ENCODE measurements at regions not wholly inside any gene's neighbourhood (a gene's known extent, or its start where the extent isn't known, plus 50 kb on each side); places are given as distances from the start of the nearest gene placed in this dataset.

DNA sequence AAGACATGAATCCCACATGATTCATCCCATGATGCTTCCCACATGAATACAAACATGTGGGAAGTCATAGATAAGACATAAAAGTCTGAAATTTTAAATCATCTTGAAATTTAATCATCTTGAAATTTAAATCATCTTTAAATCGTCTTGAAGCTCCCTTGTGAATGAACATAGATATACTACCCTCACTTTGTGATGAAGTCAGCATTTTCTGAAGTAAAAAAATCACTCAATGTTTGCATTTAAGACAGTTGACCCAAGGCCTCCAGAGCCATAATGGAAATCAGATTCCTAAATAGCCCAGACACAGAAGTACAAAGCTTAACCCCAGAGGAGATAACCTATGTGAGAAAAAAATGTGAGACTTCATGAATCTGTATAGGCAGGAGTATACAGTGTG lies 279.4 kb downstream of the ZBBX start:
- Mint-ChIP-seq H3K27me3 (ENCODE audit: low read depth) (no peaks in the 10 kb centered on the region), H3K27ac (no peak overlapping the region), H3K4me1 (no peaks in the 10 kb centered on the region), H3K9me3 (no peaks in the 10 kb centered on the region), H3K4me3 (no peak overlapping the region), H3K36me3 (ENCODE audit: low read depth) (no peaks in the 10 kb centered on the region)
- TF ChIP-seq, protein P1, sequence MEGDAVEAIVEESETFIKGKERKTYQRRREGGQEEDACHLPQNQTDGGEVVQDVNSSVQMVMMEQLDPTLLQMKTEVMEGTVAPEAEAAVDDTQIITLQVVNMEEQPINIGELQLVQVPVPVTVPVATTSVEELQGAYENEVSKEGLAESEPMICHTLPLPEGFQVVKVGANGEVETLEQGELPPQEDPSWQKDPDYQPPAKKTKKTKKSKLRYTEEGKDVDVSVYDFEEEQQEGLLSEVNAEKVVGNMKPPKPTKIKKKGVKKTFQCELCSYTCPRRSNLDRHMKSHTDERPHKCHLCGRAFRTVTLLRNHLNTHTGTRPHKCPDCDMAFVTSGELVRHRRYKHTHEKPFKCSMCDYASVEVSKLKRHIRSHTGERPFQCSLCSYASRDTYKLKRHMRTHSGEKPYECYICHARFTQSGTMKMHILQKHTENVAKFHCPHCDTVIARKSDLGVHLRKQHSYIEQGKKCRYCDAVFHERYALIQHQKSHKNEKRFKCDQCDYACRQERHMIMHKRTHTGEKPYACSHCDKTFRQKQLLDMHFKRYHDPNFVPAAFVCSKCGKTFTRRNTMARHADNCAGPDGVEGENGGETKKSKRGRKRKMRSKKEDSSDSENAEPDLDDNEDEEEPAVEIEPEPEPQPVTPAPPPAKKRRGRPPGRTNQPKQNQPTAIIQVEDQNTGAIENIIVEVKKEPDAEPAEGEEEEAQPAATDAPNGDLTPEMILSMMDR (IDR thresholded peaks at IDR 0.05; ENCODE audit: unreplicated experiment in 3 of 3): no peak

DNA sequence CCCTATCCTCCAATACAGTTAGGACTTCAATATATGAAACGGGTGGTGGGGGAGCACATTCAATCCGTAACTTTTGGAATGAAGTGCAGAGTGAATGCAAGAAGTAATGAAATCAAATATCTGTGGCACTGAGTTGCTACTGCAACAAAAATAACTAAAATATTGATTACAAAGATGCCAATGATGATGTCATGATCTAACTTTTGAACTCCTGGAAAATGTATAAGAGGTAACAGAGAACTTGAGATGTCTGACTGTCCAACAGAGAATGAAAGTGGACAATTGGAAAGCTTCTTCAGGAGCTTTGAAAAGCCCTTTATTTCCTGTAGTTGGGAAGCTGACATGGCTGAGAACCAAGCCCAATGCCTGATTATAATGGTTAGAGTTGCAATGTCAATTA lies 279.9 kb downstream of the ZBBX start:
- no peak overlapping the region for H3K4me3 Mint-ChIP-seq
- H3K9me3 Mint-ChIP-seq: no peaks in the 10 kb centered on the region
- no peak overlapping the region for H3K27ac Mint-ChIP-seq
- TF ChIP-seq, protein P1 (IDR thresholded peaks at IDR 0.05; ENCODE audit: unreplicated experiment in 3 of 3): no peak
- no peaks in the 10 kb centered on the region for H3K4me1 Mint-ChIP-seq
- no peaks in the 10 kb centered on the region for H3K36me3 Mint-ChIP-seq (ENCODE audit: low read depth)
- no peaks in the 10 kb centered on the region for H3K27me3 Mint-ChIP-seq (ENCODE audit: low read depth)

DNA sequence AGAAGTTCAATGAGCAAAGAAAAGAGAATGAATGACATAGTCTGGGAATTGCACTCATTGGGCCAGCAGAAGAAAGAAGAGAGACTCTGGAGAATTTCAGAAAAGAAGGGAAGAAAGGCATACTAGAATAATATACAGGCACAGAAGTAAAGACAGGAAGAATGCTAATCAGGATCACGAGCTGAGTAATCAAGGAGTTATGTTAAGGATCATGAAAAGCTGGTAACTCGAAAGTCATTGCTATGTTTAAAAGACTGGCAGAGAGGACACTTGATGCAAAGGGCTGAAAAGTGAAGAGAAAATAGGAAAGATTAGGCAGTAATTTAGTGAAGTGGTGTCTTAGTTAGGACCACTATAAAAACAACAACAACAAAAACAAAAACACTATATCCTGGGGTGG lies 284.1 kb downstream of the ZBBX start:
- peaks cover 11% of the 10 kb centered on the region for H3K4me1 Mint-ChIP-seq
- H3K27ac Mint-ChIP-seq: no peak overlapping the region
- H3K27me3 Mint-ChIP-seq (ENCODE audit: low read depth): no peaks in the 10 kb centered on the region
- no peak overlapping the region for H3K4me3 Mint-ChIP-seq
- TF ChIP-seq, protein P1 (IDR thresholded peaks at IDR 0.05; ENCODE audit: unreplicated experiment in 3 of 3): no peak
- no peaks in the 10 kb centered on the region for H3K9me3 Mint-ChIP-seq
- no peaks in the 10 kb centered on the region for H3K36me3 Mint-ChIP-seq (ENCODE audit: low read depth)

DNA sequence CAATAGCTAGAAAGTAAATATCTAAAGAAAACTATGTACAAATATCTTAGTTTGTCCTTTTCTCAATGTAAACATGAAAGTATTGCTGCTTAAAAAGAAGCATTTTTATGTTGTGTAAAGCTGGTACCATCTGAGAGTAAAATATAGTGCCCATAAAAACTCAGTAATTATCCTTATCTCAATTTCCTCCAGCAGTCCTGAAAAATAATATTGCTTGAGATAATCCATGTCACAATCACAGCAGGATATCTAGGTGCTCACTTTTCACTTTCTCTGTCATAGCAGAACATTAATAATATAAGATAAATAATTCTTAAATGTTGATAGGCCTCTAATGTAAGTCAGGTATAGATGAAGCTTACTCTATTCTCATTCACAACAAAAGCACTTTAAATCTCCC lies 285.5 kb downstream of the ZBBX start:
- no peak overlapping the region for H3K4me3 Mint-ChIP-seq
- H3K9me3 Mint-ChIP-seq: no peaks in the 10 kb centered on the region
- H3K27me3 Mint-ChIP-seq (ENCODE audit: low read depth): no peaks in the 10 kb centered on the region
- H3K27ac Mint-ChIP-seq: no peak overlapping the region
- no peaks in the 10 kb centered on the region for H3K36me3 Mint-ChIP-seq (ENCODE audit: low read depth)
- TF ChIP-seq, protein P1 (IDR thresholded peaks at IDR 0.05; ENCODE audit: unreplicated experiment in 3 of 3): no peak
- peaks cover 15% of the 10 kb centered on the region for H3K4me1 Mint-ChIP-seq

DNA sequence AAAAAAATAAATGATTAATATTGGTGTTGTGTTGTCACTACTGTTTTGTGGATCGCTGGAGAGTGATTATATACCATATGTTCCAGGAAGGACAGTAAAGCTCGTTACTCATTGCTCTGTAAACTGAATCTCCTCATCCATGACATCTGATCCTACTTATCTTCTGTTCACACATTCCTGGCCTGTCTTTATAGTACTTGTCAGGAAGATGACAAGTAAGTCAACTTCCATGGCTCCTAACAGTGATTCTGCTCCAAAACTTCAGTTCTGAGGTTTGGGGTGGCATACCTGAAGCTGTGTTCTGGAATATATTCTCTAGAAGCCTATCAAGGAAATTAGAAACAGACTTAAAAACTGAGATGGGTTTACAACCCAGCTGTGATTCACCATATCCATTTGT lies 288.9 kb downstream of the ZBBX start:
- H3K27me3 Mint-ChIP-seq (ENCODE audit: low read depth): no peaks in the 10 kb centered on the region
- H3K4me3 Mint-ChIP-seq: no peak overlapping the region
- no peaks in the 10 kb centered on the region for H3K36me3 Mint-ChIP-seq (ENCODE audit: low read depth)
- peaks cover 15% of the 10 kb centered on the region for H3K4me1 Mint-ChIP-seq
- H3K27ac Mint-ChIP-seq: peak overlapping the region in 1 of 3 experiments; percentile 77
- TF ChIP-seq, protein P1 (IDR thresholded peaks at IDR 0.05; ENCODE audit: unreplicated experiment in 3 of 3): no peak
- H3K9me3 Mint-ChIP-seq: no peaks in the 10 kb centered on the region

DNA sequence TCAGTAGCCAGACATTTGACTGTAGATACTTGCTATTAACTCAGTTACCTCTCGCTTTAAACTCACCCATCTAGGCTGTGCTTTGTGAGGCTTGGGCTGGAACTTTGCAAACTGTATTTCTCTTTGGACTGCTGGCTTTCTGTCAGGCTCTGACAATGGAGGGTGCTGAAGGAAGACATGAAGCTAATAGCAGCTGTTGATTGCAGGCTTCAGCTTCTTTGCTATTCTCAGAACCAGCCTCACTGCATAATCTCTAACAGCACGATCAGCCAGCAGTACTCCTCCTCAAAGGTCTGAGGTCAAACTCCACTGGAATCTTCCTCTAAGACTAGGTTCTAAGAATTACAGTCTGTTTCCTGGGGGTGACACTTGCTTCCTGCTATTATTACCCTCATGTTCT lies 295.6 kb downstream of the ZBBX start:
- Mint-ChIP-seq H3K9me3 (no peaks in the 10 kb centered on the region), H3K36me3 (ENCODE audit: low read depth) (no peaks in the 10 kb centered on the region), H3K27me3 (ENCODE audit: low read depth) (no peaks in the 10 kb centered on the region), H3K4me3 (no peak overlapping the region), H3K27ac (peak overlapping the region; percentile 62 to 85 (median 70)), H3K4me1 (peaks cover 22% of the 10 kb centered on the region)
- TF ChIP-seq, protein P1 (IDR thresholded peaks at IDR 0.05; ENCODE audit: unreplicated experiment in 3 of 3): no peak

Data from nephron (organoid).